GM18858 (cell line): ENCODE measurements at regions not wholly inside any gene's neighbourhood (a gene's known extent, or its start where the extent isn't known, plus 50 kb on each side); places are given as distances from the start of the nearest gene placed in this dataset.

Experiments used
- ATAC-seq: cut with Tn5 transposase; IDR thresholded peaks from one replicate; pipeline ENCODE4 v1.9.1; 2021; ENCODE audit not compliant: unreplicated experiment

GRCh38 chr13:74681891-74682290, 547.7 kb upstream of the KLF12 start:
- no peak for ATAC-seq

GRCh38 chr13:74678308-74678965, 544.2 kb upstream of the KLF12 start:
- ATAC-seq, result no peak

DNA sequence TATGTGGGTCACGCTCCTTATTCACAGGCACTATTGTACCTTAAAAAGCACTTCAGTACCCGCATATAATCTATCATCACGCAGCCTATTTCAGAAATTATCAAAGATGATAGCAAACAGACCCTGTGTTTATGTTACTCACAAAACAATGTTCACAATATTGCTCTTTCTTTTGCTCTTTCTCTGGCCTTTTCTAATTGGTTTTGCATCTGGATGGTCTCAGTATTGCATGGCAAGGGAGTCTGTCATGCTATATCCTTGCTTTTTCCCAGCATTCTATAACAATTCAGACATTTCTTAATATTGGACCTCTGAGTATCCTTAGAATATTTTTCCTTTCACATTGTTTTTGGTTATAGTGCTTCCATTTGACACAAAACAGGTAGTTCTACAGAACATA, 541.8 kb upstream of the KLF12 start:
- ATAC-seq, result no peak

GRCh38 chr13:74675182-74675581, 541.0 kb upstream of the KLF12 start:
- ATAC-seq, result no peak

GRCh38 chr13:74674720-74675119, 540.5 kb upstream of the KLF12 start:
- ATAC-seq, result no peak

DNA sequence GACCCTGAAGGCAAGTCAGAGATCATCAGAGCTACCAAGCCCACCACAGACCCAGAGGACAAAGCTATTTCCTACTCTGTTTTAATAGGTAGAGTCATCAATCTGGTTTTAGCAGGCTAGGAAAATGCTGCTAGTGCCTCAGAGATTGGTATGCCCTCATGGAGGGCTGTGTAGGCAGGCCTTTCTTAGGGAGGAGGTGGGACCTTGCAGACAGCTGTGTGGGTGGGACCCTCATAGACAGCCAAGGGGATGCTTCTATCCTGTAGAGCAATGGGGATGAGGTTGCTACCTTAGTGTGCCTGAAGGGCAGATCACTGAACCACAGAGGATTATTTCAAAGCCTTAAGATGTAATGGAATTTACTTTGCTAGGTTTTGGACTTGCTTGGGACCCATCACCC, 534.9 kb upstream of the KLF12 start:
- ATAC-seq, result no peak

- ATAC-seq, result no peak
Observed at GRCh38 chr13:74667656-74668203, 533.5 kb upstream of the KLF12 start.

DNA sequence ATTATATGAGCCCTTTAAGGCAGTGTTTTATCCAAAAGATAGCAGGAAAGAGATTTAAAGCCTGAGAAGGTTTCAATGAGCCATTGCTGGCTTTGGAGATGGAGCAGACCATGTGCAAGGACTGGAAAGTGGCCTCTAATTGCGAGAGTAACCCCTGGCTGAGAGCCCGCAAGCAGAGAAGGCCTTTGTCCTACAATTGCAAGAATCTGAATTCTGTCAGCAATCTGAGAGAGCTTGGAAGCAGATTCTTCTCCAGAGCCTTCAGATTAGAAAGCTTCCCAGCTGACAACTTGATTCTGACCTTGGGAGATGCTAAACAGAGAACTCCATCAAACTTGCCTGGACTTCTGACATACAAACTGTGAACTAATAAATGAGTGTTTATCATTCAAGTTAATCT, 528.7 kb upstream of the KLF12 start:
- ATAC-seq, result no peak

DNA sequence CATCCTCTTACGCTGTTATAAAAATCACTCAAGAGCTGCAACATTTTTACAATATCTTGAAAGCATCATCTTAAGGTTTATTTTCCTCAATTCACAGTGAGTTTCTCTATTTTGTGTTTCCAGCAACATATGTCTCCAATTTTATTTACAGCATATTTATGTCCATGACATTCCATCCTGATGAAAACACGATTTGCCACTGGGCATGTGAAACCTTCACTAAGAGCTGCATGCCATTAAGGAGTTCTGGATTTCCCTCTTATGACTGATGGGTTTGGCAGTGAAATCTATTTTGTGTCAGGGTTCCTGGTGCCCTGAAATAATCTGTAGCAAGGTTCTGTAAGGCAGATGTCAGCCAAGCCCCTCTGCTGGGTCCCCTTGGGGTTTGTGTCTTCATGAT, 527.6 kb upstream of the KLF12 start:
- no peak for ATAC-seq

DNA sequence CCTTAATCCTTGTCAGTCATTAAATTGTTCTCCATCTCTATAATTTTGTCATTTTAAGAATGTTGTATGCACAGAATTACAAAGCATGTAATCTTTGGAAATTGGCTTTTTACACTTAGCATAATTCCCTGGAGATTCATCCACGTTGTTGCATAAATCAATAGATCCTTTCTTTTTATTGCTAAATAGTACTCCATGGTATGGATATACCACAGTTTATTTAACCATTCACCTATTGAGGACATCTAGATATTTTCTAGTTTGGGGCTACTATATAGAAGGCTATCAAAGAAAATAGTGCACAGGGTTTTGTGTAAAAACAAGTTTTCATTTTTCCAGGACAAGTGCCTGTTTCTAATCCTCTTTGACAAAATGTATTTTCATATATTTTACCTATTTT, 523.6 kb upstream of the KLF12 start:
- ATAC-seq, result no peak

DNA sequence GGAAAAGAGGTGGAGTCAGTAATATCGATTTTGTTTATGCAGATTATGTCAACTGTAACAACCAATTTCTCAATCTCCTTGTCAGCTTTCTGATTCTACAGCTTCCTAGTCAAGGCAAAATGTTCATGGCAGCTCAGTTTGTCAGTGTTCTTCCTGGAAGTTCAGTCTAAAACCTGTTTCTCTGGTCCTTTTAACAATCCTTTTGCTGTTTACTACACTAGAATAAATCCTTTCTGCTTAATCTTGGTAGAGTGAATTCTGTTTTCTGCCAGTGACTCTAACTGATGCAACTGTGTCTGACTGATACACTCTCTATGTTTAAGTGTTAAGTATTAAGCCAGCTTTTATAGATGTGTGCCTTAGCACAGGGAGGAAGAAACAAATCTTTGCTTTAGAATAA, 516.9 kb upstream of the KLF12 start:
- no peak for ATAC-seq

DNA sequence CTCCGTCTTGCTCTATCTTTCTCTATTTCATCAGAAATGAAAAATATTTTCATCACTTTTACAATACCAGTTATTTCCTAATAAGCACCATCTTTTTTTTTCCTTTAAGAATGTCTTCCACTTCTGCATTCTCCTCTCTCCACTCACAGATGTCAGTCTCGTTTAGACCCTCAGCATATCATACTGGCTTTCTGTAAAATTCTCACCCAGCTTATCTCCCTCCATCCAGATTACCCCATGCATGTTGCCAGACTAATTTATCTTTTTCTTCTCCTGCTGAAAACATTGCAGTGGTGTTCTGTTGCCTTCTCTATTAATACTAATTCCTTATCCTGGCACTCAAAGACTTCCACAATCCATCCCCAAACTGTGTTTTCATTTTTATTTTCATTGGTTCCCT, 513.8 kb upstream of the KLF12 start:
- no peak for ATAC-seq

GRCh38 chr13:74647211-74647610, 513.0 kb upstream of the KLF12 start:
- ATAC-seq, result no peak

DNA sequence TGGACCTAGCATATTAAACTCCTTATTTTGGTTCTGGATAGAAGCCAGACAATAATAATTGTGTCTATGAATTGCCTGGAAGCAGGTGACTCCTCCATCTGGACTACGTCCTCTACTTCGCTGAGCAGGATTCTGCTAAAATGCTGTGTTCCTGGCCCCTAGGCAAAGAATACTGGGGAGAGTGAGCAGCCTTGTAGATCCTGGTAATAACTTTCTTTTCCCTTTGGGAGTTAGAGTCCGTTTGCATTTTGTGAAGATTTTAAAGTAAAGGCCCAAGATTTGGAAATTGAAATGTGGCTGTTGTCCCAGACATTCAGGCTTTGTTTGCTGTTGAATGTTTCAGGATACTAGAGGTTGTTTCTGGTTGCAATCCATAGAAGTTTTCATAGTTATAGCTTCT, 511.9 kb upstream of the KLF12 start:
- ATAC-seq, result no peak

- ATAC-seq, result no peak
Observed at GRCh38 chr13:74645586-74645985, 511.4 kb upstream of the KLF12 start.

- no peak for ATAC-seq
Observed at GRCh38 chr13:74644229-74644628, 510.0 kb upstream of the KLF12 start.

DNA sequence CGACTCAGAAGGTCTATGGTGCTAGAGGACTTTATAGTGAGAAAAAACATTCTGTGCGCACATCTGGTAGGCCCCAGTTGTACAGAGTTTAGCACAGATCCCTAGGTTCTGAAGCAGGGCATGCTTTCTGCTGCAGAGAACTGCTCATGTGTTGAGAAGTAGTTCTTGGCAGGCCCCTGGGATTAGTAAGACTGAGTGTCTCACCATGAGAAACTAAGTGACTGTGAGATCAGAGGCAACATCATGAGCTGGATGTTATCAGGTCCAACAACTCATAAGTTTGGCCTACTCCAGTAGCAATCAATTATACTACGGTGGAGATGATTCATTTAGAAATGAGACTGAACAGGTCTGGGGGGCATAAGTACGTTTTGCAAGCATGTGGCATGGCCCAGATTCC, 507.4 kb upstream of the KLF12 start:
- ATAC-seq, result no peak

- no peak for ATAC-seq
Observed at GRCh38 chr13:74633734-74634133, 499.5 kb upstream of the KLF12 start.

DNA sequence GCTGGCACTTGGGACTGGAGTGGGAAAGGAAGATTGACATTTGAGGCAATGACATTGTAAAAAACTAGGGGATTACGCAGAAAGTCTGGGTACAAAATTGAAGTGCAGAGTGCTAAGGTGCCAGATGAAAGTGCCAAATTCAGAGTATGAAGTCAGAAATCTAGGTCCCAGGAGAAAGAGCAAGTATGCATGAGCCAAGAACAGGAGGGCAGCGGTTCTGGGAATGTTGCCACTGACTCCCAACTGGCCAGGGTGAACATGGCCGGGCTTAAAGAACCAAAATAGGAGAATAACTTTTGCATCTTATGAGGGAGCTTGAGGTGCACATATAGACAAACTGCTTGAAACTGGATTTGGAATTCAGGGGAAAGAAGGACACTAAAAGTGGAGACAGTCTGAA, 495.8 kb upstream of the KLF12 start:
- ATAC-seq, result no peak

- ATAC-seq, result no peak
Observed at GRCh38 chr13:74625541-74625940, 491.3 kb upstream of the KLF12 start.

GRCh38 chr13:74623761-74624160, 489.6 kb upstream of the KLF12 start:
- no peak for ATAC-seq

GRCh38 chr13:74622284-74622683, 488.1 kb upstream of the KLF12 start:
- no peak for ATAC-seq

- no peak for ATAC-seq
Observed at GRCh38 chr13:74620711-74621110, 486.5 kb upstream of the KLF12 start.
